Astrocyte of the spinal cord (primary cell): ENCODE measurements at regions not wholly inside any gene's neighbourhood (a gene's known extent, or its start where the extent isn't known, plus 50 kb on each side); places are given as distances from the start of the nearest gene placed in this dataset.
A peak's percentile ranks its signal among the peaks of the same experiment; 100 is the strongest.
"Not testable (repeated sequence)": the region's sequence is repeated elsewhere in the genome, so short reads cannot be mapped to it uniquely, and the experiment has no call there.

Experiments
- DNase-seq: peaks from one replicate; pipeline ENCODE4 v3.0.0; 2011; ENCODE audit warnings: low read depth, low spot score
- H3K4me3 ChIP-seq: 2 replicates; pipeline ENCODE4 v1.5.1; 2011; ENCODE audit warnings: low read depth, mild to moderate bottlenecking, low read length, moderate library complexity
- in situ Hi-C: cut with HindIII; loops from 2 replicates; pipeline ENCODE4 v1.10.0; 2017; ENCODE audit warnings: low sequenced_read_pairs
- TF ChIP-seq, protein P1 (sequence below): IDR thresholded peaks from 2 replicates; pipeline ENCODE4 v1.5.1; 2012; ENCODE audit warnings: low read depth, mild to moderate bottlenecking, low read length, inconsistent platforms

DNA sequence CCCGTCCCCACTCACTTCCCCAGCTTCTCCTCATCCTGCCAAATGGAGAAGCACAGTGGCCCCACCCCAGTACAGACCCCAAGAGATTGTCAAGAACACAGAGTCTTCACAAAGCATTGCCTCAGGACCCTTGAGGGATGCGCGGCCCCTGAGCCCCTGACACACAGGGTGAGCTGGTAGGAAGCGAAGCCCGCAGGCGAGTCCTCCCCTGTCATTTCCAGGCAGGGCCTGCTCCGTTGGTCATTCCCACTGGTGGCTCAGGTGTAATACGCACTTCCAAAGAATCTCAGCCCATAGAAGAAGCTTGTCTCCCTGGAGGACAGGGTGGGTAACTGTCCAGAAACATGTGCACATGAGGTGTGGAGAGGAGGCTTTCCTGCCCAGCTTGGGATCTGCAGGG, 404.2 kb downstream of the THBS2 start:
- in situ Hi-C loops, result no loop called here
- TF ChIP-seq, protein P1, sequence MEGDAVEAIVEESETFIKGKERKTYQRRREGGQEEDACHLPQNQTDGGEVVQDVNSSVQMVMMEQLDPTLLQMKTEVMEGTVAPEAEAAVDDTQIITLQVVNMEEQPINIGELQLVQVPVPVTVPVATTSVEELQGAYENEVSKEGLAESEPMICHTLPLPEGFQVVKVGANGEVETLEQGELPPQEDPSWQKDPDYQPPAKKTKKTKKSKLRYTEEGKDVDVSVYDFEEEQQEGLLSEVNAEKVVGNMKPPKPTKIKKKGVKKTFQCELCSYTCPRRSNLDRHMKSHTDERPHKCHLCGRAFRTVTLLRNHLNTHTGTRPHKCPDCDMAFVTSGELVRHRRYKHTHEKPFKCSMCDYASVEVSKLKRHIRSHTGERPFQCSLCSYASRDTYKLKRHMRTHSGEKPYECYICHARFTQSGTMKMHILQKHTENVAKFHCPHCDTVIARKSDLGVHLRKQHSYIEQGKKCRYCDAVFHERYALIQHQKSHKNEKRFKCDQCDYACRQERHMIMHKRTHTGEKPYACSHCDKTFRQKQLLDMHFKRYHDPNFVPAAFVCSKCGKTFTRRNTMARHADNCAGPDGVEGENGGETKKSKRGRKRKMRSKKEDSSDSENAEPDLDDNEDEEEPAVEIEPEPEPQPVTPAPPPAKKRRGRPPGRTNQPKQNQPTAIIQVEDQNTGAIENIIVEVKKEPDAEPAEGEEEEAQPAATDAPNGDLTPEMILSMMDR, result no peak
- H3K4me3 ChIP-seq, result no peak overlapping the region
- no peak for DNase-seq

DNA sequence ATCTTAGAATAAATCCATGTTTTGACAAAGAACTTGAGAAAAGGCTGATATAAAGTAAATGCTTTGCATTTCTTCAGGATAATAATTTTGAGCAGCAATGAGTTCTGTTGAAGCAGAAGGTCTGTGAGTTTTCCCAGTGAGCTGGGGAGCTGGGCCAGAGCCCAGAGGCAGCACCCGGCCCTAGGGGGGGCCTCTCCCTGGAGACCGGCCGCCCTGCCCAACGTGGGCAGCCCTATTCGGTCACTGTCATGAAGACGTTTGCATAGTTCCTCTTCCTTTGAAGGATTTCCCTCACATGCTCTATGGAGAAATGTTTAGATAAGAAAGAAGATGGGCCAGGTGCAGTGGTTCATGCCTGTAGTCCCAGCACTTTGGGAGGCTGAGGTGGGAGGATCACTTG, 404.8 kb downstream of the THBS2 start:
- no peak overlapping the region for H3K4me3 ChIP-seq
- TF ChIP-seq, protein P1, result no peak
- no peak for DNase-seq
- in situ Hi-C loops, result no loop called here

DNA sequence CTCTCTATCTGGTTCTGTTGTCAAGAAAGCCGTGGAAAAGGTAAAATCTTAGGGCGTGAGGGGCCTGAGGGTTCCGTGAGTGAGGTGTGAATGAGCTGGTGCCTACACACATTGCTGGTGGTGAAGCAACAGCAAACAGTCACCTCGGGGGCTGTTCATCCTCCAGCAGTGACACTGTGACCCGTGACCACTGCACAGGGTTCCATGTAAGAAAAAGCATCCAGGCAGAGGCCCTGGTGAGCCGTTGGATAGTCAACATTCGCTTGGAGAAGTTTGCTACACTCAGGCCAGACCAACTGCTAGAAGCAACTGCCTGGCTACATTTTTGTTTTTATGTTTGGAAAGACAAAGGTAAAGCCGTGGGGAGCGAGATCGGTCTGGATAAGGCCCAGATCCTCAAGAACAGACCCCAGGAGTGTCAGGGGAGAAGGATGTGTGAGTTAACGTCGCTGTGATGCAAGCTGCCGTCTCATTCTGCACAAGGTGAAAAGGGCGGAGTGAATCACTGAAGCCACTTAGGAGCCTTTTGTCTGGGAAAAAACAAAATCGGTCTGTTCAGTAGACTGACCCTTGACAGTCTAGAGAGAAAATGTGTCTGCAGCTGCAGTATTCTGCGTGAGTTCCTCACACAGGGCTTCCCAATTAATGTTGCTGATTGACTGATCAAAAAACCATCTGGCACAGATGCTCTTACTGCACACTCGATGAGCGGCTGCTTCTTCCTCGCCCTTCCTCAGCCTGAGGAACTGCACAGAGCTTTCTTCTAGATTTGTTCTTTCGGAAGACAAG, 404.0 kb downstream of the SMOC2 start:
- no peak overlapping the region for H3K4me3 ChIP-seq
- in situ Hi-C loops, result no loop called here
- TF ChIP-seq, protein P1, result no peak
- DNase-seq, result peak; percentile 40

DNA sequence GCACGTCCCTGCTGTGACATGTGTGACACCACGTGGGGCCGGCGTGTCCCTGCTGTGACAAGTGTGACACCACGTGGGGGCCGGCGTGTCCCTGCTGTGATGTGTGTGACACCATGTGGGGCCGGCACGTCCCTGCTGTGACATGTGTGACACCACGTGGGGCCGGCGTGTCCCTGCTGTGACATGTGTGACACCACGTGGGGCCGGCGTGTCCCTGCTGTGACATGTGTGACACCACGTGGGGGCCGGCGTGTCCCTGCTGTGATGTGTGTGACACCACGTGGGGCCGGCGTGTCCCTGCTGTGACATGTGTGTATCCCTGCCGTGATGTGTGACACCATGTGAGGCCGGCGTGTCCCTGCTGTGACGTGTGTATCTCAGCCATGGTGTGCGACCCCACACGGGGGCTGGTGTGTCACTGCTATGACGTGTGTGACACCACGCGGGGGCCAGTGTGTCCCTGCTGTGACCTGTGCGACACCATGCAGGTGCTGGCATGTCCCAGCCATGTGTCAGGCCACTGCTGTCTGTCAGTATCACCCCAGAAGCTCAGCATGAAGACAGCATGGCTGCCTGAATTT, 401.7 kb downstream of the SMOC2 start:
- DNase-seq, H3K4me3 ChIP-seq, in situ Hi-C loops: not testable (repeated sequence)

DNA sequence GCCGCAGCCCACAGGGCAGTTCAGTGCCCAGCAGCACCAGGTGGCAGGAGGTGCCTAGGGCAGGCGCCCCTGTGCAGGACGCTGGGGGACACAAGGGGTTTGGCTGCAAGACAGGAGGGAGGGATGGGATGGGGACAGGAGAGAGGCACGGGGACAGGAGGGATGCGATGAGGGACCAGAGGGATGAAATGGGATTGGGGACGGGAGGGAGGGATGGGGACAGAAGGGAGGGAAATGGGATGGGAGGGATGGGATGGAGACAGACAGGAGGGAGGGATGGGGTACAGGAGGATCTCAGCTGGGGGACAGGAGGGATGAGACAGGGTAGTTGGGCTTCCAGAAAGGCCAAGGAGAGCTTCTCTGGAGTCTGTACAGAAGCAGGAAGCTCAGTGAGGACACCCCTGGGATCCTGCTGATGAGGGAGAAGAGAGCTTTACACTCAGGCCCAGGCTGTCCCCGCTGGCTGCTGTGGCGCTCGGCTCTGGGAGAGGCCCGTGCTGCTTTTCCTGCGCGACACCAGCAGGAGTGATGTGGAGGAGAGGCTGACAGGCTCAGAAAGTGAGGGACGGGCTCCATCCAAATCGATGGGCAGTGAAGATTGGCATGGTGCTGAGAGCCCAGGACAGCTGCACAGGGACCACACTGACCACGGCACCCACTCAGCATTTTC, 400.8 kb downstream of the SMOC2 start:
- H3K4me3 ChIP-seq, result no peak overlapping the region
- in situ Hi-C loops, result no loop called here
- TF ChIP-seq, protein P1, result no peak
- DNase-seq, result no peak

DNA sequence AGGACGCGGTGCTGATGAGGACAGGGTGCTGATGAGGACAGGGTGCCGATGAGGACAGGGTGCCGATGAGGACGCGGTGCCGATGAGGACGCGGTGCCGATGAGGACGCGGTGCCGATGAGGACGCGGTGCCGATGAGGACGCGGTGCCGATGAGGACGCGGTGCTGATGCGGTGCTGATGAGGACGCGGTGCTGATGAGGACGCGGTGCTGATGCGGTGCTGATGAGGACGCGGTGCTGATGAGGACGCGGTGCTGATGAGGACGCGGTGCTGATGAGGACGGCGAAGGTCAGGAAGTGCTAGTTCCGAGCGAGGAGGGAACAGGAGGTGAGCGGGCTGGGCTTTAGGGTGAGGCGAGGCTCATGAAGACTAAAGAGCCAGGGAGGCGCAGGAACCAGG, 399.9 kb downstream of the SMOC2 start:
- H3K4me3 ChIP-seq, DNase-seq, in situ Hi-C loops: not testable (repeated sequence)

DNA sequence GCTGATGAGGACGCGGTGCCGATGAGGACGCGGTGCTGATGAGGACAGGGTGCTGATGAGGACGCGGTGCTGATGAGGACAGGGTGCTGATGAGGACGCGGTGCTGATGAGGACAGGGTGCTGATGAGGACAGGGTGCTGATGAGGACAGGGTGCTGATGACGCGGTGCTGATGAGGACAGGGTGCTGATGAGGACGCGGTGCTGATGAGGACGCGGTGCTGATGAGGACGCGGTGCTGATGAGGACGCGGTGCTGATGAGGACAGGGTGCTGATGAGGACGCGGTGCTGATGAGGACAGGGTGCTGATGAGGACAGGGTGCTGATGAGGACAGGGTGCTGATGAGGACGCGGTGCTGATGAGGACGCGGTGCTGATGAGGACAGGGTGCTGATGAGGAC, 399.3 kb downstream of the SMOC2 start:
- in situ Hi-C loops, result not testable (repeated sequence)

DNA sequence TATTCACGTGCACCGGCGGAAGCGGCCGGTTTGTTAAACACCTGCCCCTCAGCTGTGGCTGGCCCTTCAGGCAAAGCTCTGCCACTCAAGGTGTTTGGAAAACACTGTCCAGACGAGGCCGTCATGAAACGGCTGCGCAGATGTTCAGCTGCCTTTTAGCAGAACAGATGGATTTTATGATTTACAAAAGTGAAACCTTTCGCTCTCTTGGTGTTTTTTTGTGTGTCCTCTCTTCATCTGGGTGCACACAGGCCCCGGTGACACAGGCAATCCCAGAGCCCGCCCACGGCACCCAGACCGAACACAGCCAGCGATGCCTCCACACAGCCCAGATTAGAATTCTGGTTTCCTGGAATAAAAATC, 397.0 kb downstream of the SMOC2 start:
- no peak overlapping the region for H3K4me3 ChIP-seq
- no peak for DNase-seq
- TF ChIP-seq, protein P1, result no peak
- in situ Hi-C loops, result no loop called here

More for the DNA sequence above, 399.3 kb downstream of the SMOC2 start:
- not testable (repeated sequence) for DNase-seq, H3K4me3 ChIP-seq
